ENCODE measurements at regions not wholly inside any gene's neighbourhood (a gene's known extent, or its start where the extent isn't known, plus 50 kb on each side); places are given as distances from the start of the nearest gene placed in this dataset.

GRCh38 chr7:25617673-25618072 is 389.4 kb upstream of the NPVF start:
- Histone ChIP-seq H3K27ac (no peak overlapping the region), H3K4me3 (ENCODE audit: low read depth, low read length) (no peak overlapping the region), H3K27me3 (ENCODE audit: insufficient read depth, low read depth, severe bottlenecking) (no peaks in the 10 kb centered on the region), H3K36me3 (no peaks in the 10 kb centered on the region), H3K9me3 (ENCODE audit: severe bottlenecking) (peaks cover 4% of the 10 kb centered on the region)
- DNase-seq = no peak
- TF ChIP-seq CTCF (IDR thresholded peaks at IDR 0.05; ENCODE audit: low read depth, low read length) = no peak

- H3K27ac ChIP-seq = peak overlapping the region; percentile 73
- TF ChIP-seq CTCF (IDR thresholded peaks at IDR 0.05; ENCODE audit: low read depth, low read length) = no peak
- no peaks in the 10 kb centered on the region for H3K36me3 ChIP-seq
- no peak overlapping the region for H3K4me3 ChIP-seq (ENCODE audit: low read depth, low read length)
- peaks cover 4% of the 10 kb centered on the region for H3K9me3 ChIP-seq (ENCODE audit: severe bottlenecking)
- no peak for DNase-seq
- H3K27me3 ChIP-seq (ENCODE audit: insufficient read depth, low read depth, severe bottlenecking) = no peaks in the 10 kb centered on the region
These were observed 391.1 kb upstream of the NPVF start for GRCh38 chr7:25619381-25619780.

GRCh38 chr7:25619963-25620799 is 391.9 kb upstream of the NPVF start:
- no peak for TF ChIP-seq CTCF (IDR thresholded peaks at IDR 0.05; ENCODE audit: low read depth, low read length)
- H3K4me3 ChIP-seq (ENCODE audit: low read depth, low read length) = no peak overlapping the region
- peaks cover 4% of the 10 kb centered on the region for H3K9me3 ChIP-seq (ENCODE audit: severe bottlenecking)
- peak overlapping the region; percentile 73 for H3K27ac ChIP-seq
- DNase-seq = peak; percentile 27
- no peaks in the 10 kb centered on the region for H3K27me3 ChIP-seq (ENCODE audit: insufficient read depth, low read depth, severe bottlenecking)
- no peaks in the 10 kb centered on the region for H3K36me3 ChIP-seq

GRCh38 chr7:25621993-25622392 is 393.7 kb upstream of the NPVF start:
- no peak overlapping the region for H3K4me3 ChIP-seq (ENCODE audit: low read depth, low read length)
- no peak for DNase-seq
- H3K27me3 ChIP-seq (ENCODE audit: insufficient read depth, low read depth, severe bottlenecking) = no peaks in the 10 kb centered on the region
- H3K36me3 ChIP-seq = no peaks in the 10 kb centered on the region
- peaks cover 4% of the 10 kb centered on the region for H3K9me3 ChIP-seq (ENCODE audit: severe bottlenecking)
- TF ChIP-seq CTCF (IDR thresholded peaks at IDR 0.05; ENCODE audit: low read depth, low read length) = no peak
- H3K27ac ChIP-seq = no peak overlapping the region

GRCh38 chr7:25622695-25623094 is 394.4 kb upstream of the NPVF start:
- H3K27me3 ChIP-seq (ENCODE audit: insufficient read depth, low read depth, severe bottlenecking) = no peaks in the 10 kb centered on the region
- no peak for TF ChIP-seq CTCF (IDR thresholded peaks at IDR 0.05; ENCODE audit: low read depth, low read length)
- no peak overlapping the region for H3K4me3 ChIP-seq (ENCODE audit: low read depth, low read length)
- H3K27ac ChIP-seq = no peak overlapping the region
- no peaks in the 10 kb centered on the region for H3K36me3 ChIP-seq
- DNase-seq = no peak
- peaks cover 4% of the 10 kb centered on the region for H3K9me3 ChIP-seq (ENCODE audit: severe bottlenecking)

- Histone ChIP-seq H3K4me3 (ENCODE audit: low read depth, low read length) (no peak overlapping the region), H3K9me3 (ENCODE audit: severe bottlenecking) (peaks cover 4% of the 10 kb centered on the region), H3K27ac (no peak overlapping the region), H3K36me3 (no peaks in the 10 kb centered on the region), H3K27me3 (ENCODE audit: insufficient read depth, low read depth, severe bottlenecking) (no peaks in the 10 kb centered on the region)
- no peak for DNase-seq
- no peak for TF ChIP-seq CTCF (IDR thresholded peaks at IDR 0.05; ENCODE audit: low read depth, low read length)
These were observed 395.8 kb upstream of the NPVF start for GRCh38 chr7:25624051-25624450.

Measured in WERI-Rb-1 (cell line).